ENCODE measurements at regions not wholly inside any gene's neighbourhood (a gene's known extent, or its start where the extent isn't known, plus 50 kb on each side); places are given as distances from the start of the nearest gene placed in this dataset.

DNA sequence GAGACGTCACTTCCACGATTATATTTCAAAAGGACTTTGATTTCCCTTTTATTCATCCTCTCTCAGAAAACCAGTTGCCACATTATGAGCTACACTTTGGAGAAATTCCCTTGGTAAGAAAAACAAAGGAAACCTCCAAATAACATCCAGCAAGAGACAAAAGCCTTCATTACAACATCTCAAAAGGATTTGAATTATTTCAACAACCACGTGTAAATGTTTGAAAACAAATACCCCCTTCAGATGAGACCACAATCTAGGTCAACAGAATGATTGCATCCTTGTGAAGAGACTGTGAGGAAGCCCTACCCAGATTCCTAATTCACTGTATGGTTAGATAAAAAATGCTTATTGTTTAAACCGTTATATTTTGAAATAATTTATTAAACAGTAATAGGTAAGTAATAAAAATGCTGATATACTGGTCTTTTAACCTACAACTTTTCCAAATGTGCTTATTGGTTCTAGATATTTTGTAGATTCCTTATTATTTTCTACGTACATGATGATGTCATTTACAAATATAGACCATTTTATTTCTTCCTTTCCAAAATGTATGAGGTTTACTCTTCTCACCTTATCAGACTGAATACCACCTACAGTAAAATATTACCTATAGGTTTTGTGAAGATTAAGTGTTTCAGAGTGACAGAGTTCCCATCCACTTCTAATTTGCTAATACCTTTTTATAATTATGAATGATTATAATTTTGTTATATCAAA lies 922.7 kb upstream of the CHAC2 start:
- no peak overlapping the region for H3K27ac ChIP-seq (ENCODE audit: control insufficient read depth, insufficient read depth)
- H3K9me3 ChIP-seq (replicated peaks; ENCODE audit: control insufficient read depth, insufficient read depth, low read length), result no peaks in the 10 kb centered on the region
- ChIA-PET SMC1A (ENCODE audit: uncharacterized antibody, unreplicated experiment) (no interaction called here), POLR2A (no interaction called here), RAD21 (ENCODE audit: unreplicated experiment) (no interaction called here), CTCF (no interaction called here)
- no peaks in the 10 kb centered on the region for H3K27me3 ChIP-seq (replicated peaks in 1 of 2; ENCODE audit: control insufficient read depth in 2 of 2, insufficient read depth in 2 of 2, low read length in 1 of 2)
- no peaks in the 10 kb centered on the region for H4K20me1 ChIP-seq (ENCODE audit: control insufficient read depth, insufficient read depth)
- 1% methylated on average over 5 of the region's 5 CpGs for WGBS (ENCODE audit: insufficient coverage, insufficient replicate concordance, low lambda C conversion rate, missing lambda C conversion rate)
- ATAC-seq, result no peak
- H3K4me3 ChIP-seq, result no peak overlapping the region
- FAIRE-seq, result no peak
- no peaks in the 10 kb centered on the region for H3K79me2 ChIP-seq (ENCODE audit: control insufficient read depth, insufficient read depth, low read length)
- no peaks in the 10 kb centered on the region for H3K4me1 ChIP-seq (ENCODE audit: control insufficient read depth, insufficient read depth, low read length)
- H3K9ac ChIP-seq (ENCODE audit: control insufficient read depth, insufficient read depth, low read length), result no peak overlapping the region
- in situ Hi-C loops (cut with MboI), result no loop called here
- TF ChIP-seq SIX5 (IDR thresholded peaks at IDR 0.05; ENCODE audit: low read depth, low read length, severe bottlenecking) (no peak), EZH2 (IDR thresholded peaks at IDR 0.05; ENCODE audit: borderline replicate concordance, control insufficient read depth, low read depth, low read length) (no peak), IRF5 (IDR thresholded peaks at IDR 0.05; ENCODE audit: borderline replicate concordance) (no peak), RB1 (IDR thresholded peaks at IDR 0.05; ENCODE audit: borderline replicate concordance) (no peak), ZNF217 (IDR thresholded peaks at IDR 0.05) (no peak)
- H3K36me3 ChIP-seq (ENCODE audit: control insufficient read depth in 2 of 2, insufficient read depth in 2 of 2, low read length in 1 of 2), result no peaks in the 10 kb centered on the region
- BruUV-seq (replicated peaks), result no TSS peak
- H3K4me2 ChIP-seq (ENCODE audit: control insufficient read depth, insufficient read depth), result no peak overlapping the region
- intact Hi-C loops (cut with micrococcal nuclease; ENCODE audit: unreplicated experiment), result no loop called here
- no peak overlapping the region for H2AFZ ChIP-seq (ENCODE audit: control insufficient read depth, low read depth, low read length)
- DNase-seq (ENCODE audit: low read depth, low spot score), result no peak

GRCh38 chr2:52835909-52836308 lies 931.7 kb upstream of the CHAC2 start:
- in situ Hi-C loops (cut with MboI) (no loop called here), intact Hi-C loops (cut with micrococcal nuclease; ENCODE audit: unreplicated experiment) (no loop called here)
- H2AFZ ChIP-seq (ENCODE audit: control insufficient read depth, low read depth, low read length), result no peak overlapping the region
- RAD21 ChIA-PET (ENCODE audit: unreplicated experiment), result no interaction called here
- 0% methylated on average over 2 of the region's 2 CpGs for WGBS (ENCODE audit: insufficient coverage, insufficient replicate concordance, low lambda C conversion rate, missing lambda C conversion rate)
- H3K27me3 ChIP-seq (replicated peaks in 1 of 2; ENCODE audit: control insufficient read depth in 2 of 2, insufficient read depth in 2 of 2, low read length in 1 of 2), result no peaks in the 10 kb centered on the region
- SMC1A ChIA-PET (ENCODE audit: uncharacterized antibody, unreplicated experiment), result interaction anchor here (1.2 kb wide), 1 partner anchor 10 kb away, joined by 3 read pairs; no protein-coding TSS in a partner anchor
- no peaks in the 10 kb centered on the region for H3K79me2 ChIP-seq (ENCODE audit: control insufficient read depth, insufficient read depth, low read length)
- no peaks in the 10 kb centered on the region for H4K20me1 ChIP-seq (ENCODE audit: control insufficient read depth, insufficient read depth)
- no peaks in the 10 kb centered on the region for H3K4me1 ChIP-seq (ENCODE audit: control insufficient read depth, insufficient read depth, low read length)
- H3K36me3 ChIP-seq (ENCODE audit: control insufficient read depth in 2 of 2, insufficient read depth in 2 of 2, low read length in 1 of 2), result no peaks in the 10 kb centered on the region
- DNase-seq (ENCODE audit: low read depth, low spot score) (no peak), ATAC-seq (no peak), FAIRE-seq (no peak)
- no peak overlapping the region for H3K4me3 ChIP-seq
- H3K9me3 ChIP-seq (replicated peaks; ENCODE audit: control insufficient read depth, insufficient read depth, low read length), result no peaks in the 10 kb centered on the region
- POLR2A ChIA-PET, result no interaction called here
- no peak overlapping the region for H3K9ac ChIP-seq (ENCODE audit: control insufficient read depth, insufficient read depth, low read length)
- no peak overlapping the region for H3K27ac ChIP-seq (ENCODE audit: control insufficient read depth, insufficient read depth)
- no peak overlapping the region for H3K4me2 ChIP-seq (ENCODE audit: control insufficient read depth, insufficient read depth)
- BruUV-seq (replicated peaks), result no TSS peak
- CTCF ChIA-PET, result no interaction called here
- TF ChIP-seq CEBPB (IDR thresholded peaks at IDR 0.05; ENCODE audit: borderline replicate concordance in 1 of 2, low read depth in 2 of 2, low read length in 2 of 2) (no peak), RAD51 (IDR thresholded peaks at IDR 0.05) (no peak), BCLAF1 (IDR thresholded peaks at IDR 0.05) (no peak), SIN3A (IDR thresholded peaks at IDR 0.05; ENCODE audit: low read depth, low read length) (no peak), SUZ12 (IDR thresholded peaks at IDR 0.05; ENCODE audit: unreplicated experiment) (no peak), ZNF207 (IDR thresholded peaks at IDR 0.05; ENCODE audit: borderline replicate concordance) (no peak)
- TF ChIP-seq, protein P1, sequence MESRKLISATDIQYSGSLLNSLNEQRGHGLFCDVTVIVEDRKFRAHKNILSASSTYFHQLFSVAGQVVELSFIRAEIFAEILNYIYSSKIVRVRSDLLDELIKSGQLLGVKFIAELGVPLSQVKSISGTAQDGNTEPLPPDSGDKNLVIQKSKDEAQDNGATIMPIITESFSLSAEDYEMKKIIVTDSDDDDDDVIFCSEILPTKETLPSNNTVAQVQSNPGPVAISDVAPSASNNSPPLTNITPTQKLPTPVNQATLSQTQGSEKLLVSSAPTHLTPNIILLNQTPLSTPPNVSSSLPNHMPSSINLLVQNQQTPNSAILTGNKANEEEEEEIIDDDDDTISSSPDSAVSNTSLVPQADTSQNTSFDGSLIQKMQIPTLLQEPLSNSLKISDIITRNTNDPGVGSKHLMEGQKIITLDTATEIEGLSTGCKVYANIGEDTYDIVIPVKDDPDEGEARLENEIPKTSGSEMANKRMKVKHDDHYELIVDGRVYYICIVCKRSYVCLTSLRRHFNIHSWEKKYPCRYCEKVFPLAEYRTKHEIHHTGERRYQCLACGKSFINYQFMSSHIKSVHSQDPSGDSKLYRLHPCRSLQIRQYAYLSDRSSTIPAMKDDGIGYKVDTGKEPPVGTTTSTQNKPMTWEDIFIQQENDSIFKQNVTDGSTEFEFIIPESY (IDR thresholded peaks at IDR 0.05), result no peak
